Adrenal gland (tissue), 9 donors: ENCODE measurements at regions not wholly inside any gene's neighbourhood (a gene's known extent, or its start where the extent isn't known, plus 50 kb on each side); places are given as distances from the start of the nearest gene placed in this dataset.
"Not testable (repeated sequence)": the region's sequence is repeated elsewhere in the genome, so short reads cannot be mapped to it uniquely, and the experiment has no call there.

Experiments used
- DNase-seq, 7 donors: peaks; one replicate each; pipeline ENCODE4 v3.0.0-alpha.2; 2019 to 2020
- H3K27ac ChIP-seq, 5 donors: fragments of 200-600 bp; sonication (generic) in 4 of 5; 1 replicate in 3 of 5; 2 replicates in 2 of 5; pipeline versions ENCODE4 v1.5.1 to v1.8.0; 2016 to 2020; ENCODE audit warnings: mild to moderate bottlenecking in 1 of 5
- H3K27me3 ChIP-seq: fragments of 200-600 bp; 2 replicates; pipeline ENCODE4 v1.8.0; 2021
- H3K36me3 ChIP-seq, 2 donors: fragments of 200-600 bp; replicated peaks in 1 of 2; 1 replicate in 1 of 2; 2 replicates in 1 of 2; pipeline versions ENCODE4 v1.5.1 to v1.8.0; 2018 to 2022
- H3K4me1 ChIP-seq, 2 donors: fragments of 200-600 bp; replicated peaks in 1 of 2; 1 replicate in 1 of 2; 2 replicates in 1 of 2; pipeline versions ENCODE4 v1.5.1 to v1.8.0; 2018 to 2021
- H3K4me3 ChIP-seq, 4 donors: fragments of 200-600 bp; sonication (generic) in 3 of 4; one replicate each; pipeline ENCODE4 v1.5.1; 2016 to 2018
- H3K9me3 ChIP-seq, 3 donors: fragments of 200-600 bp; sonication (generic) in 1 of 3; replicated peaks in 1 of 3; 1 replicate in 2 of 3; 2 replicates in 1 of 3; pipeline versions ENCODE4 v1.5.1 to v1.8.0; 2016 to 2021
- POLR2A ChIP-seq, 2 donors: fragments of 450-650 bp; IDR thresholded peaks; one replicate each; pipeline ENCODE4 v1.6.1; 2017; ENCODE audit warnings: antibody characterized with exemption in 2 of 2, mild to moderate bottlenecking in 2 of 2, moderate library complexity in 1 of 2
- WGBS, 4 donors: extraction: QIAGEN DNeasy Blood & Tissue Kit in 2 of 4; methylation state at CpG; one replicate each; pipeline versions ENCODE4 v1.1.5 to v1.1.7; 2013 to 2017; 5-methylcytosine and 5-hydroxymethylcytosine counted together
- intact Hi-C, 2 donors: fragments of 100-400 bp; cut with DNase I; formaldehyde crosslinking; loops; one replicate each; pipeline versions ENCODE4 v1.14.1 to v1.15.0; 2022 to 2023
- TF ChIP-seq, protein P1 (sequence below), 6 experiments: fragments of 450-650 bp in 4 of 6; fragments of 200-600 bp in 2 of 6; sonication (generic) in 1 of 6; IDR thresholded peaks; 1 replicate in 5 of 6; 2 replicates in 1 of 6; pipeline versions ENCODE4 v1.5.1 to v1.8.0; 2016 to 2021; ENCODE audit warnings: antibody characterized with exemption in 6 of 6, mild to moderate bottlenecking in 2 of 6, moderate library complexity in 1 of 6
- donor health status: healthy with polysubstance abuse.
- donor health status: Bipolar disorder and iron deficiency.
- donor health status: DM: yes; HTN: yes; CAD: no.
- donor health status: DM: no; HTN: no; CAD: no.
- donor health status: DM: no; HTN: no; CAD: no.

DNA sequence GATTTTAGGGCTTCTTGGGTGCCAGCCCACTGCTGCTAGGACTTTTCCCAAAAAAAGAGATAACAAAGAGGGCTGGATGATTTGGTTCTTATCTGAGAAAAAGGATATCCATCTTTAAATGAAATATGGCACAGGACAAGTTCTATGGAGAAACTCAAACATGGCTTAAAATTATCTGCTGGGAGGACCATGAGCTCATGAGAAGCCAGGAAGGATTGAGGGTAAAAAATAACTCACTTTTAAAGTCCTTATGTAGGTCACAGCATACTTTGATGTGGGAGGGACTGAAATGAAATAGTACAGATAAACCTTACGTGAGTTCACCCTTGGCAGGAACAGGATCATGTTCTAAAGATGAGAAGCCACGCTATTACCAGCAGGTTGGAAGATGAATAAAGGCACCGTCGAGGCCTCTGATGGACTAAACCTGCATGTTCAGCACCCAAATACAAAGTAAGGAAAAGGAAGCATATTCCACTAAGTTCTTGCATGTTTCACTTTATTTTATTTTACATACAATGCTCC is 369.2 kb upstream of the KLF6 start:
- Histone ChIP-seq H3K27ac (no peak overlapping the region), H3K36me3 (no peaks in the 10 kb centered on the region), H3K4me1 (no peaks in the 10 kb centered on the region), H3K27me3 (no peaks in the 10 kb centered on the region), H3K9me3 (no peaks in the 10 kb centered on the region), H3K4me3 (no peak overlapping the region)
- 53 to 71% (median 62%) methylated on average over 4 of the region's 4 CpGs for WGBS, 4 donors
- TF ChIP-seq, protein P1, sequence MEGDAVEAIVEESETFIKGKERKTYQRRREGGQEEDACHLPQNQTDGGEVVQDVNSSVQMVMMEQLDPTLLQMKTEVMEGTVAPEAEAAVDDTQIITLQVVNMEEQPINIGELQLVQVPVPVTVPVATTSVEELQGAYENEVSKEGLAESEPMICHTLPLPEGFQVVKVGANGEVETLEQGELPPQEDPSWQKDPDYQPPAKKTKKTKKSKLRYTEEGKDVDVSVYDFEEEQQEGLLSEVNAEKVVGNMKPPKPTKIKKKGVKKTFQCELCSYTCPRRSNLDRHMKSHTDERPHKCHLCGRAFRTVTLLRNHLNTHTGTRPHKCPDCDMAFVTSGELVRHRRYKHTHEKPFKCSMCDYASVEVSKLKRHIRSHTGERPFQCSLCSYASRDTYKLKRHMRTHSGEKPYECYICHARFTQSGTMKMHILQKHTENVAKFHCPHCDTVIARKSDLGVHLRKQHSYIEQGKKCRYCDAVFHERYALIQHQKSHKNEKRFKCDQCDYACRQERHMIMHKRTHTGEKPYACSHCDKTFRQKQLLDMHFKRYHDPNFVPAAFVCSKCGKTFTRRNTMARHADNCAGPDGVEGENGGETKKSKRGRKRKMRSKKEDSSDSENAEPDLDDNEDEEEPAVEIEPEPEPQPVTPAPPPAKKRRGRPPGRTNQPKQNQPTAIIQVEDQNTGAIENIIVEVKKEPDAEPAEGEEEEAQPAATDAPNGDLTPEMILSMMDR (IDR thresholded peaks at IDR 0.05), result no peak
- DNase-seq, result no peak
- intact Hi-C loops, result no loop called here

DNA sequence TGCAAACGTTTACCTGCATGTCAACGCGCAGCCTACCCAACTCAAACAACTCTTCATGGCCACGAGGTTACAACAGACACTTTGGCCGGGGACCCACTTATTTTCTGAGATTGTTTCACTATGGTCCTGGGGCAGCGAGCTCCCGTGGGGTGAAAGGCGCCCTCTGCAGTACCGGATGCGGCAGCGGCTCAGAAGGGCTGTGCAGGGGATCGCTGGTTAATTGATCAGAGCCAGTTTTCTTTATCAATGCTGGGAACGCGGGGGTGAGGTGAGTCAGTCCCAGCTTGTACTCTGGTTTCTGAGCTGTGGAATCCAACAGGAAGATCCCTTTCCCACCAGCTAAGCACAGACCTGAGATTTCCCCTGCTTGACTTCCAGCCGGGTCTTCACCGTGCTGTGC is 366.5 kb upstream of the KLF6 start:
- no peaks in the 10 kb centered on the region for H3K9me3 ChIP-seq
- no peak for TF ChIP-seq POLR2A (IDR thresholded peaks at IDR 0.05)
- TF ChIP-seq, protein P1 (IDR thresholded peaks at IDR 0.05), result no peak
- no peaks in the 10 kb centered on the region for H3K36me3 ChIP-seq
- DNase-seq, result no peak
- H3K27ac ChIP-seq, result no peak overlapping the region
- intact Hi-C loops, result no loop called here
- H3K4me3 ChIP-seq, result no peak overlapping the region
- no peaks in the 10 kb centered on the region for H3K27me3 ChIP-seq
- 71 to 83% (median 75%) methylated on average over 14 to 16 of the region's 16 CpGs for WGBS, 4 donors
- no peaks in the 10 kb centered on the region for H3K4me1 ChIP-seq

DNA sequence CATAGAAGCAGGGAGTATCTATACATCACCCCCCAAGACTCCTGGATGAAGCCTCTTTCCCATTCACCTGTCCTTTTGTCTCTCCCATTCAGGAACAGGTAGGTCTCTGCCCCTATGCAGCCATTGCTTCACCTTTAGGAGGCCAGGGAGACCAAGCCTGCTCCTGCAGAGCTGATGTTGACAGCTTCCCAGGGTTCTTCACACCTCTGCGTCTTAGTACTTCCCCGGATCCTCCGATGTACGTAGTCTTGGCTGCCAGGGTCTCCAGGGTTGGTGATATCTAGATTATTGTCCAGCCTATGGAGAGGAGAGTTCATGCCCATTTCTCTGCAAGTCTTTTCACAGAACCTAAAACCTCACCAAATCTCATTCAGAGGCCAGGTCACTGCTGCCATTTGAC is 365.7 kb upstream of the KLF6 start:
- TF ChIP-seq, protein P1 (IDR thresholded peaks at IDR 0.05), result no peak
- TF ChIP-seq POLR2A (IDR thresholded peaks at IDR 0.05), result no peak
- no peak for DNase-seq
- intact Hi-C loops, result no loop called here
- no peaks in the 10 kb centered on the region for H3K9me3 ChIP-seq
- no peak overlapping the region for H3K4me3 ChIP-seq
- WGBS, 4 donors, result 86 to 100% (median 95%) methylated on average over 3 to 4 of the region's 4 CpGs
- no peaks in the 10 kb centered on the region for H3K36me3 ChIP-seq
- H3K4me1 ChIP-seq, result no peaks in the 10 kb centered on the region
- H3K27me3 ChIP-seq, result no peaks in the 10 kb centered on the region
- H3K27ac ChIP-seq, result no peak overlapping the region

DNA sequence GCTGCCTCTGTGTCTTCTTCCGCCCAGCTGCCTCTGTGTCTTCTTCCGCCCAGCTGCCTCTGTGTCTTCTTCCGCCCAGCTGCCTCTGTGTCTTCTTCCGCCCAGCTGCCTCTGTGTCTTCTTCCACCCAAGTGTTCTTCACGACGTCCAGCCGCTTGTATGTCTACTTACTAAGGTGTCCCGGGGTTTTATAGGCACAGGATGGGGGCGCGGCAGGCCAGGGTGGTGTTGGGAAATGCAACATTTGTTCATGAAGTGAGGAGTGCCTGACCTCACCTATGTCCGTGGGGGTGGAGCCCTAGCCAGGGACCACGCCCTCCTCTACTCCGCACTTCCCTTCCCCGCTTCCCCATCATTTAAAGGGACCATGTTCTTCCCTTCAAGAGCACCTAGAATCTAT is 364.5 kb upstream of the KLF6 start:
- intact Hi-C loops, DNase-seq, H3K4me1 ChIP-seq, H3K27ac ChIP-seq, H3K36me3 ChIP-seq, H3K4me3 ChIP-seq, H3K27me3 ChIP-seq, H3K9me3 ChIP-seq: not testable (repeated sequence)
- WGBS, 4 donors, result 86 to 91% (median 89%) methylated on average over 14 of the region's 14 CpGs

DNA sequence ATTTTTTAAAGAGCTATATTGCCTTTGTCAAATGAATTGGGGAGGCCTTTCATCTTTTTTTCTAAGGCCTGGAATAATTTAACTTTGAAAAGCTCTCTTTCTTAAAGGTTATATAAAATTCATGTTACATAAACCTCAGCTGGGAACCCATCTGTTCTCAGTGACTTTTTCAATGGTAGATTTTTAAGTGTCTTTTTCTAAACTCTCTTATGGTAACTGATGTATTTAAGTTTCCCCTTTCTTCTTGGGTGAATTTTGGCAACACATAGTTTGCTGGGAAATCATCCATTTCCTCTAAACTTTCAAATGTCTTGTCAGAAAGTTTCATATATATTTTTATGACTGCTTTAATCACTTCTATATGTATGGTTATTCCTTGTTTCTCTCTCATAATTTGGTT is 362.2 kb upstream of the KLF6 start:
- H3K27me3 ChIP-seq, result no peaks in the 10 kb centered on the region
- DNase-seq, result no peak
- H3K4me1 ChIP-seq, result no peaks in the 10 kb centered on the region
- TF ChIP-seq POLR2A (IDR thresholded peaks at IDR 0.05), result no peak
- TF ChIP-seq, protein P1 (IDR thresholded peaks at IDR 0.05), result no peak
- H3K9me3 ChIP-seq, result no peaks in the 10 kb centered on the region
- no peaks in the 10 kb centered on the region for H3K36me3 ChIP-seq
- H3K4me3 ChIP-seq, result no peak overlapping the region
- H3K27ac ChIP-seq, result no peak overlapping the region
- intact Hi-C loops, result no loop called here
